GM19455 (cell line): ENCODE measurements at regions not wholly inside any gene's neighbourhood (a gene's known extent, or its start where the extent isn't known, plus 50 kb on each side); places are given as distances from the start of the nearest gene placed in this dataset.
"Not testable (repeated sequence)": the region's sequence is repeated elsewhere in the genome, so short reads cannot be mapped to it uniquely, and the experiment has no call there.

Source experiments
- ATAC-seq: cut with Tn5 transposase; IDR thresholded peaks from one replicate; pipeline ENCODE4 v1.9.1; 2021; ENCODE audit not compliant: unreplicated experiment

GRCh38 chr2:181737302-181737701 lies 57.0 kb upstream of the NEUROD1 start:
- ATAC-seq = not testable (repeated sequence)

GRCh38 chr2:181738074-181738473 lies 57.8 kb upstream of the NEUROD1 start:
- no peak for ATAC-seq

GRCh38 chr2:181738563-181738962 lies 58.2 kb upstream of the NEUROD1 start:
- ATAC-seq = no peak

- ATAC-seq = no peak
Observed at GRCh38 chr2:181741756-181742155, 61.4 kb upstream of the NEUROD1 start.

GRCh38 chr2:181742361-181742760 lies 62.0 kb upstream of the NEUROD1 start:
- no peak for ATAC-seq

- ATAC-seq = no peak
Observed at GRCh38 chr2:181742922-181743722, 62.8 kb upstream of the NEUROD1 start.

- ATAC-seq = no peak
Observed at GRCh38 chr2:181743723-181744031, 63.4 kb upstream of the NEUROD1 start.

GRCh38 chr2:181745796-181746540 lies 65.7 kb upstream of the NEUROD1 start:
- no peak for ATAC-seq

GRCh38 chr2:181746844-181747243 lies 66.5 kb upstream of the NEUROD1 start:
- no peak for ATAC-seq

GRCh38 chr2:181750305-181750704 lies 70.0 kb upstream of the NEUROD1 start:
- no peak for ATAC-seq

GRCh38 chr2:181751266-181752030 lies 71.1 kb upstream of the NEUROD1 start:
- ATAC-seq = no peak

- no peak for ATAC-seq
Observed at GRCh38 chr2:181752301-181752700, 72.0 kb upstream of the NEUROD1 start.

GRCh38 chr2:181753686-181754085 lies 73.4 kb upstream of the NEUROD1 start:
- ATAC-seq = no peak

GRCh38 chr2:181754105-181754504 lies 73.8 kb upstream of the NEUROD1 start:
- no peak for ATAC-seq

- ATAC-seq = no peak
Observed at GRCh38 chr2:181755181-181755580, 74.9 kb upstream of the NEUROD1 start.

- no peak for ATAC-seq
Observed at GRCh38 chr2:181760521-181760920, 80.2 kb upstream of the NEUROD1 start.

GRCh38 chr2:181761175-181761574 lies 80.9 kb upstream of the NEUROD1 start:
- ATAC-seq = no peak

GRCh38 chr2:181762000-181762399 lies 81.7 kb upstream of the NEUROD1 start:
- ATAC-seq = no peak

- no peak for ATAC-seq
Observed at GRCh38 chr2:181762848-181763247, 82.5 kb upstream of the NEUROD1 start.

GRCh38 chr2:181763423-181763822 lies 83.1 kb upstream of the NEUROD1 start:
- no peak for ATAC-seq

- no peak for ATAC-seq
Observed at GRCh38 chr2:181764095-181764963, 84.0 kb upstream of the NEUROD1 start.
